Central memory CD8-positive, alpha-beta T cell (primary cell): ENCODE measurements at regions not wholly inside any gene's neighbourhood (a gene's known extent, or its start where the extent isn't known, plus 50 kb on each side); places are given as distances from the start of the nearest gene placed in this dataset.

ENCODE experiments used
- ATAC-seq: fragments of 150-1000 bp; cut with Tn5 transposase; replicated peaks from 2 replicates; pipeline ENCODE4 v1.10.0; 2022; ENCODE audit warnings: mild to moderate bottlenecking, moderate FRiP score, moderate number of reproducible peaks; ENCODE audit not compliant: poor library complexity, severe bottlenecking; ENCODE audit errors: extremely low read depth
- DNase-seq, 2 donors: peaks; one replicate each; pipeline ENCODE4 v3.0.0; 2021; ENCODE audit warnings: low spot score in 2 of 2
- H3K27ac Mint-ChIP-seq: one replicate; pipeline ENCODE4 v1.8.0; 2022; ENCODE audit warnings: low read depth, mild to moderate bottlenecking, moderate library complexity, mixed read lengths
- H3K27me3 Mint-ChIP-seq: one replicate; pipeline ENCODE4 v1.8.0; 2022; ENCODE audit warnings: mixed read lengths
- H3K36me3 Mint-ChIP-seq: one replicate; pipeline ENCODE4 v1.8.0; 2022; ENCODE audit warnings: mild to moderate bottlenecking, moderate library complexity, mixed read lengths; ENCODE audit not compliant: insufficient read depth
- H3K4me1 Mint-ChIP-seq: one replicate; pipeline ENCODE4 v1.8.0; 2022; ENCODE audit warnings: mixed read lengths
- H3K4me3 Mint-ChIP-seq: one replicate; pipeline ENCODE4 v1.8.0; 2022; ENCODE audit warnings: mild to moderate bottlenecking, moderate library complexity, mixed read lengths
- H3K9me3 Mint-ChIP-seq: one replicate; pipeline ENCODE4 v1.8.0; 2022; ENCODE audit warnings: mixed read lengths

- DNase-seq (no peak), ATAC-seq (no peak)
- Mint-ChIP-seq H3K27me3 (peaks cover 10% of the 10 kb centered on the region), H3K9me3 (no peaks in the 10 kb centered on the region), H3K4me1 (peaks cover 16% of the 10 kb centered on the region), H3K36me3 (no peaks in the 10 kb centered on the region), H3K27ac (no peak overlapping the region), H3K4me3 (no peak overlapping the region)
These were observed 350.8 kb upstream of the TSHZ2 start for GRCh38 chr20:52621401-52621800.

DNA sequence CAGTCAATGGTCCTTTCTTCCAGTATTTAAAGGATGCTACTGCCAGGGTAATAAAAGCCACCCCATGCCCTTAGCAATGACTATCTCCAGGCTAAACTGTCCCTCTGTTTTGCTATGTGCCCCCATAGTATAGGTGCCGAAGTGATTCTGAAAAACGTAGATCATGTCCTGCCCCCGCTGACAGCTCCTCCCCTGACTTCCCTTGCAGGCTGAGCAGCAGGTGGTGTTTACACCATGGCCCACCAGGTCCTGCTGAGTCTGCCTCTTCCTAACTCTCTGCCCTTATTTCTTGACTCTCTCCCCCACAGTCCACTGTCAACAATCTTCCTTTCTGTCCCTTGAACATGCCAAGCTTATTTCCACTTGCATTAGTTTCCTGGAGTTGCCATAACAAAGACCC, 352.5 kb upstream of the TSHZ2 start:
- H3K27ac Mint-ChIP-seq = peak overlapping the region; percentile 4
- H3K4me1 Mint-ChIP-seq = peaks cover 16% of the 10 kb centered on the region
- peak overlapping the region; percentile 12 for H3K4me3 Mint-ChIP-seq
- ATAC-seq (peak; percentile 66), DNase-seq (no peak)
- no peaks in the 10 kb centered on the region for H3K9me3 Mint-ChIP-seq
- H3K27me3 Mint-ChIP-seq = peaks cover 28% of the 10 kb centered on the region
- no peaks in the 10 kb centered on the region for H3K36me3 Mint-ChIP-seq

GRCh38 chr20:52619101-52619500, 353.1 kb upstream of the TSHZ2 start:
- peak overlapping the region; percentile 4 for H3K27ac Mint-ChIP-seq
- DNase-seq (no peak), ATAC-seq (peak; percentile 52)
- no peak overlapping the region for H3K4me3 Mint-ChIP-seq
- peaks cover 29% of the 10 kb centered on the region for H3K27me3 Mint-ChIP-seq
- H3K36me3 Mint-ChIP-seq = no peaks in the 10 kb centered on the region
- H3K9me3 Mint-ChIP-seq = no peaks in the 10 kb centered on the region
- peaks cover 16% of the 10 kb centered on the region for H3K4me1 Mint-ChIP-seq

GRCh38 chr20:52616629-52617028, 355.5 kb upstream of the TSHZ2 start:
- ATAC-seq = no peak
- Mint-ChIP-seq H3K27ac (no peak overlapping the region), H3K4me1 (peaks cover 21% of the 10 kb centered on the region), H3K27me3 (peaks cover 49% of the 10 kb centered on the region), H3K36me3 (no peaks in the 10 kb centered on the region), H3K4me3 (no peak overlapping the region), H3K9me3 (peaks cover 2% of the 10 kb centered on the region)
- no peak for DNase-seq

- Mint-ChIP-seq H3K36me3 (no peaks in the 10 kb centered on the region), H3K4me1 (peaks cover 9% of the 10 kb centered on the region), H3K9me3 (peaks cover 6% of the 10 kb centered on the region), H3K27ac (no peak overlapping the region), H3K27me3 (peaks cover 54% of the 10 kb centered on the region), H3K4me3 (no peak overlapping the region)
- ATAC-seq (no peak), DNase-seq (no peak)
These were observed 357.9 kb upstream of the TSHZ2 start for GRCh38 chr20:52614051-52614863.

DNA sequence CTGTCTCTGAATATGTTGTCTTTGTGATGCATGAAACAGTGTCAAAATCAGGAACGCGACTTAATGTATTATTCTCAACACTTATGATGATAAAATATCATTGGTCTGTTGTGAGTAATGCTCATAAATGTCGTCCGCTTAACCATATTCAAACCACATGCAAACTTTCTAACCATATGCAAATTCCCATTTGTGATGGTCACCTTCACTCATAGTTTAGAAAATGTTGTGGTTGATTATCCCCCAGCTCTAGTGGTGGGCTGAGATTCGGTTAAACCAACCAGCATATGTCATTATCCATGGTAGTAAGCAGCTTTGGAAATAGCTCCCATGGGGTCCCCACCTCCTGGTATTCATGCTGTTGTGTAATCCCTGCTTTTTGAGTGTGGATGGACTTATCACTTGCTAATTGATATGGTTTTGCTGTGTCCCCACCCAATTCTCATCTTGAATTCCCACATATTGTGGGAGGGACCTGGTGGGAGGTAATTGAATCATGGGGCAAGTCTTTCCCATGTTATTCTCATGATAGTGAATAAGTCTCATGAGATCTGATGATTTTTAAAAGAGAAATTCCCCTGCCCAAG, 360.0 kb upstream of the TSHZ2 start:
- no peak overlapping the region for H3K27ac Mint-ChIP-seq
- no peaks in the 10 kb centered on the region for H3K36me3 Mint-ChIP-seq
- peaks cover 51% of the 10 kb centered on the region for H3K27me3 Mint-ChIP-seq
- peaks cover 6% of the 10 kb centered on the region for H3K9me3 Mint-ChIP-seq
- H3K4me1 Mint-ChIP-seq = peaks cover 5% of the 10 kb centered on the region
- DNase-seq (no peak), ATAC-seq (no peak)
- H3K4me3 Mint-ChIP-seq = no peak overlapping the region

GRCh38 chr20:52610749-52611148, 361.4 kb upstream of the TSHZ2 start:
- no peak for ATAC-seq
- H3K4me3 Mint-ChIP-seq = no peak overlapping the region
- H3K36me3 Mint-ChIP-seq = no peaks in the 10 kb centered on the region
- no peak for DNase-seq
- H3K27me3 Mint-ChIP-seq = peaks cover 45% of the 10 kb centered on the region
- peaks cover 5% of the 10 kb centered on the region for H3K4me1 Mint-ChIP-seq
- H3K27ac Mint-ChIP-seq = no peak overlapping the region
- peaks cover 6% of the 10 kb centered on the region for H3K9me3 Mint-ChIP-seq

- DNase-seq (no peak), ATAC-seq (no peak)
- H3K4me3 Mint-ChIP-seq = no peak overlapping the region
These were observed 370.7 kb upstream of the TSHZ2 start for GRCh38 chr20:52601295-52601971.

DNA sequence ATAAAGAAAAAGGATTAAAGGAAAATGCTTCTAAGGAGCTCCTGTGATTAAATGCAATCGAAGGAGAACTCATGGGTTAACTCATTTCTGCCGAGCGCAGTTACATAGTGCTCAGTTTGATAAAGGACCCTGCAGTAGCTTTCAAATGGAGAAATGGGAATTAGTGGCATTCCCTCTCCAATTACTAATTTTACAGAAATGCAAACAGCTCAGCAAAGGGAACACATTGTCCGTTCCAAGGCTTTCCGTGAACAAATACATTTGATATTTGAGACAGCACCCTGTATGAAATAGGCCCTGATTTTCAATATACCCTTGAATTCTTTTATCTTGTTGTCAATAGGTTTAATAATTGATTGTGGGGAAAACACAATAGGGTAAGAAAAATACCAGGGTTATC, 375.9 kb upstream of the TSHZ2 start:
- ATAC-seq (no peak), DNase-seq (no peak)
- Mint-ChIP-seq H3K4me3 (no peak overlapping the region), H3K36me3 (no peaks in the 10 kb centered on the region), H3K27ac (no peak overlapping the region), H3K27me3 (no peaks in the 10 kb centered on the region), H3K4me1 (no peaks in the 10 kb centered on the region), H3K9me3 (no peaks in the 10 kb centered on the region)

More at GRCh38 chr20:52601295-52601971, 370.7 kb upstream of the TSHZ2 start:
- Mint-ChIP-seq H3K4me1 (no peaks in the 10 kb centered on the region), H3K36me3 (no peaks in the 10 kb centered on the region), H3K27ac (no peak overlapping the region), H3K27me3 (peaks cover 17% of the 10 kb centered on the region), H3K9me3 (no peaks in the 10 kb centered on the region)

DNA sequence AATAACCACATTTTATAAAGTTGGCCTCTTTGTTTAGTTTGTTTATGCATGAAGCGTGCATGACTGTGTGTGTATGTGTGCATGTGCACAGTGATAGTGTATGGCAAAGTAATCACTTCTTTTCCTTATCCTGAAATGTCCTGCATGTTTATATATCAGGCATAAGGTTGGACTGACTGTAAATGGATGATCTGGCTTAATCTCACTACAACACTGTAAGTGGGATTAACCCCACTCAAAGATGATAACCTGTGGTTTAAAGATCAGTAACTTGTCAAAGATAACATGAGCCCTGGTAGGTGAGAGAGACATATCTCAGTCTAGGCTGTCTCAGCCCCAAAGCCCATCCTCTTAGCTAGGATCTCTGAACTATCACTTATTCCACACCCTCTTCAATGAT, 376.6 kb upstream of the TSHZ2 start:
- Mint-ChIP-seq H3K4me3 (no peak overlapping the region), H3K36me3 (no peaks in the 10 kb centered on the region), H3K9me3 (no peaks in the 10 kb centered on the region), H3K27me3 (peaks cover 4% of the 10 kb centered on the region), H3K27ac (no peak overlapping the region), H3K4me1 (no peaks in the 10 kb centered on the region)
- no peak for DNase-seq
- no peak for ATAC-seq

DNA sequence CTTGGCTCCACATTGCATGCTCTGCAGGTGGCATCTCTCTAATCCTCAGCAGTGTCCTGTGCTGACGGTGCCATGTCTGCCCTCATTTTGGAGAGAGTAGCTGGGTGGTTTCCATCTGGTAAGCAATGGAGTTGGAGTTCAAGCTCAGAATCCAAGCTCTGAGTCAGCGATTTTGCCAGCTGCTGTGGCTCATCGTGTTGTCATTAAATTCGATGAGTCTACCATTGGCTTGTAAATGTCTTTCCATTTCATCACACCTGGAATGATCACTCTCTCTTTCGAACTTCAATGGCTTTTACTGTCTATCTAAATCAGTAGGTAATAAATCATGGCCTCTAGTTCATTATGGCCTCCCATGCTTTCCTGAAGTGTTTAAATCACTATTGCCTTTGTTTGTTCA, 378.5 kb upstream of the TSHZ2 start:
- Mint-ChIP-seq H3K36me3 (no peaks in the 10 kb centered on the region), H3K27me3 (peaks cover 10% of the 10 kb centered on the region), H3K9me3 (no peaks in the 10 kb centered on the region), H3K4me3 (no peak overlapping the region), H3K27ac (no peak overlapping the region), H3K4me1 (no peaks in the 10 kb centered on the region)
- DNase-seq (no peak), ATAC-seq (no peak)

GRCh38 chr20:52592567-52592966, 379.6 kb upstream of the TSHZ2 start:
- DNase-seq = no peak
- no peaks in the 10 kb centered on the region for H3K4me1 Mint-ChIP-seq
- H3K4me3 Mint-ChIP-seq = no peak overlapping the region
- H3K9me3 Mint-ChIP-seq = no peaks in the 10 kb centered on the region
- no peaks in the 10 kb centered on the region for H3K36me3 Mint-ChIP-seq
- no peak for ATAC-seq
- H3K27me3 Mint-ChIP-seq = peaks cover 10% of the 10 kb centered on the region
- H3K27ac Mint-ChIP-seq = no peak overlapping the region

DNA sequence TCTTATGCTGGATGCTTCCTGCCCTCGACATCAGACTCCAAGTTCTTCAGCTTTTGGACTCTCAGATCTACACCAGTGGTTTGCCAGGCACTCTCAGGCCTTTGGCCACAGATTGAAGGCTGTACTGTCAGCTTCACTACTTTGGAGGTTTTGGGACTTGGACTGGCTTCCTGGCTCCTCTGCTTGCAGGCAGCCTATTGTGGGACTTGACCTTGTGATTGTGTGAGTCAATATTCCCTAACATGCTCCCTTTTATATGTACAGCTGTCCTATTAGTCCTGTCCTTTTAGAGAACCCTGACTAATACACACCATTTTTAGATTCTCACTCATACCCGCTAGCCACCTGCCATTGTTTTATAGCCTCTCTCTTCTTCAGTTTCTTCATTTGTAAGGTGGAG, 382.1 kb upstream of the TSHZ2 start:
- H3K36me3 Mint-ChIP-seq = no peaks in the 10 kb centered on the region
- H3K9me3 Mint-ChIP-seq = no peaks in the 10 kb centered on the region
- H3K27me3 Mint-ChIP-seq = peaks cover 10% of the 10 kb centered on the region
- no peak overlapping the region for H3K27ac Mint-ChIP-seq
- H3K4me1 Mint-ChIP-seq = no peaks in the 10 kb centered on the region
- ATAC-seq (no peak), DNase-seq (no peak)
- no peak overlapping the region for H3K4me3 Mint-ChIP-seq
